Left kidney (tissue), 1 donor: ENCODE measurements at regions not wholly inside any gene's neighbourhood (a gene's known extent, or its start where the extent isn't known, plus 50 kb on each side); places are given as distances from the start of the nearest gene placed in this dataset.
"Not testable (repeated sequence)": the region's sequence is repeated elsewhere in the genome, so short reads cannot be mapped to it uniquely, and the experiment has no call there.

Experiments used
- DNase-seq: peaks from one replicate; pipeline ENCODE4 v3.0.0-alpha.2; 2013

- no peak for DNase-seq
Measured at GRCh38 chr1:10914056-10914455, 98.4 kb upstream of the TARDBP start.

- DNase-seq = no peak
Measured at GRCh38 chr1:10915594-10915993, 96.9 kb upstream of the TARDBP start.

- no peak for DNase-seq
Measured at GRCh38 chr1:10916311-10916710, 96.1 kb upstream of the TARDBP start.

GRCh38 chr1:10916991-10917390, 95.5 kb upstream of the TARDBP start:
- DNase-seq = no peak

- no peak for DNase-seq
Measured at GRCh38 chr1:10917513-10918454, 94.7 kb upstream of the TARDBP start.

- DNase-seq = no peak
Measured at GRCh38 chr1:10918531-10918930, 93.9 kb upstream of the TARDBP start.

- DNase-seq = no peak
Measured at GRCh38 chr1:10920063-10920626, 92.3 kb upstream of the TARDBP start.

GRCh38 chr1:10922315-10923060, 90.0 kb upstream of the TARDBP start:
- not testable (repeated sequence) for DNase-seq

GRCh38 chr1:10924030-10924429, 88.4 kb upstream of the TARDBP start:
- DNase-seq = no peak

GRCh38 chr1:10928654-10929053, 83.8 kb upstream of the TARDBP start:
- DNase-seq = no peak

- DNase-seq = no peak
Measured at GRCh38 chr1:10932088-10932487, 80.4 kb upstream of the TARDBP start.

- DNase-seq = no peak
Measured at GRCh38 chr1:10934150-10934818, 78.2 kb upstream of the TARDBP start.

- DNase-seq = no peak
Measured at GRCh38 chr1:10935246-10935645, 77.2 kb upstream of the TARDBP start.

GRCh38 chr1:10935724-10936123, 76.7 kb upstream of the TARDBP start:
- DNase-seq = no peak

GRCh38 chr1:10936998-10937901, 75.2 kb upstream of the TARDBP start:
- DNase-seq = no peak

GRCh38 chr1:10938741-10939417, 73.6 kb upstream of the TARDBP start:
- DNase-seq = no peak

- DNase-seq = peak; percentile 49
Measured at GRCh38 chr1:10939654-10940450, 72.6 kb upstream of the TARDBP start.

- DNase-seq = no peak
Measured at GRCh38 chr1:10940451-10940804, 72.0 kb upstream of the TARDBP start.

- no peak for DNase-seq
Measured at GRCh38 chr1:10940838-10941237, 71.6 kb upstream of the TARDBP start.
